ENCODE measurements at regions not wholly inside any gene's neighbourhood (a gene's known extent, or its start where the extent isn't known, plus 50 kb on each side); places are given as distances from the start of the nearest gene placed in this dataset.

DNA sequence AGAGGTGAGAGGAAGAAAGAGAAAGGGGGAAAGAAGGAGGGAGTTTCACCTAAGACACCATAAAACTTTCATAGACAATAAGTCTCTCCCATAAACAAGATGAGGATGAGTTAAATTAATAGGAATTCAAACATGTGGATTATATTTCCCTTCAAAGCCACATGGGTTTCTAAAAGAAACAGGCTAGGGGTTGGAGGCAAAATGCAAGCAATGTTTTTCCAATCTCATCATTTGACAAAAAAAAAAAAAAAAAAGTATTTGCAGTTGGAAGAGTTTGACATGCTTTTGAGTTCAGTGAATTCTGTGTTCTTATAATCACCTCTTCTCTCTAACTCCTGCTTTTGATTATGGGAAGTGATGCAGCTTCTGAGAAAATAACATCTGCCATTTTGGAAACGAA is 186.1 kb upstream of the ADRA1D start:
- TF ChIP-seq CTCF (IDR thresholded peaks at IDR 0.05), result no peak
- TF ChIP-seq POLR2A (IDR thresholded peaks at IDR 0.05), result no peak

Measured in uterus (tissue), 2 donors.